OCI-LY7 (cell line): ENCODE measurements at regions not wholly inside any gene's neighbourhood (a gene's known extent, or its start where the extent isn't known, plus 50 kb on each side); places are given as distances from the start of the nearest gene placed in this dataset.

Source experiments
- EZH2phosphoT487 ChIP-seq: fragments of 200-600 bp; sonication (generic); IDR thresholded peaks from 2 replicates; pipeline ENCODE4 v1.6.1; 2018; ENCODE audit warnings: low read depth, borderline replicate concordance, mild to moderate bottlenecking, mixed run types, antibody characterized with exemption, low read length, moderate library complexity, mixed read lengths
- TF ChIP-seq, protein P1 (sequence below): fragments of 200-600 bp; sonication (generic); conservative IDR thresholded peaks from 2 replicates; pipeline ENCODE4 v1.5.1; 2014; ENCODE audit warnings: mild to moderate bottlenecking, antibody characterized with exemption, low read length, moderate library complexity, mixed read lengths

DNA sequence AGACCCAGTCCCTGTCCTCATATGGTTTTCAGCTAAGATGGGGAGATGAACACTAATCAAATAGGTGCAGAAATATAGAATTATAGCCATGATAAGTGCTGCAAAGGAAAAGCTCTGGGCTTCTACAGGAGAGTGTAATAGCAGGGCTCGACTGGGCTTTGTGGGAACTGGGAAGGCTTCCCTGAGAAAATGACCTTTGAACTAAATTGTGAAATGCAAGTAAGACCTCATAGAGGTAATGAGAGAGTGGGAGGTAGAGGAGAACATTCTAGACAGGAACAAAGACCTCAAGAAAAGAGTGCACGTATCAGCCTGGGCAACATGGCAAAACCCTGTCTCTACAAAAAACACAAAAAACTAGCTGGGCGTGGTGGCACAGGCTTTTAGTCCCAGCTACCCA lies 231.6 kb downstream of the ABHD5 start:
- no peak for TF ChIP-seq EZH2phosphoT487
- TF ChIP-seq, protein P1, sequence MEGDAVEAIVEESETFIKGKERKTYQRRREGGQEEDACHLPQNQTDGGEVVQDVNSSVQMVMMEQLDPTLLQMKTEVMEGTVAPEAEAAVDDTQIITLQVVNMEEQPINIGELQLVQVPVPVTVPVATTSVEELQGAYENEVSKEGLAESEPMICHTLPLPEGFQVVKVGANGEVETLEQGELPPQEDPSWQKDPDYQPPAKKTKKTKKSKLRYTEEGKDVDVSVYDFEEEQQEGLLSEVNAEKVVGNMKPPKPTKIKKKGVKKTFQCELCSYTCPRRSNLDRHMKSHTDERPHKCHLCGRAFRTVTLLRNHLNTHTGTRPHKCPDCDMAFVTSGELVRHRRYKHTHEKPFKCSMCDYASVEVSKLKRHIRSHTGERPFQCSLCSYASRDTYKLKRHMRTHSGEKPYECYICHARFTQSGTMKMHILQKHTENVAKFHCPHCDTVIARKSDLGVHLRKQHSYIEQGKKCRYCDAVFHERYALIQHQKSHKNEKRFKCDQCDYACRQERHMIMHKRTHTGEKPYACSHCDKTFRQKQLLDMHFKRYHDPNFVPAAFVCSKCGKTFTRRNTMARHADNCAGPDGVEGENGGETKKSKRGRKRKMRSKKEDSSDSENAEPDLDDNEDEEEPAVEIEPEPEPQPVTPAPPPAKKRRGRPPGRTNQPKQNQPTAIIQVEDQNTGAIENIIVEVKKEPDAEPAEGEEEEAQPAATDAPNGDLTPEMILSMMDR: no peak
